ENCODE measurements at regions not wholly inside any gene's neighbourhood (a gene's known extent, or its start where the extent isn't known, plus 50 kb on each side); places are given as distances from the start of the nearest gene placed in this dataset.

- no peaks in the 10 kb centered on the region for H3K79me1 ChIP-seq (ENCODE audit: low read depth, low read length)
- no peaks in the 10 kb centered on the region for H3K27me3 ChIP-seq (replicated peaks in 1 of 4; ENCODE audit: control insufficient read depth in 3 of 4, extremely low read depth in 1 of 4, insufficient read depth in 3 of 4, low read length in 3 of 4)
- H3K27ac ChIP-seq (ENCODE audit: low read depth, low read length) = no peak overlapping the region
- H3K18ac ChIP-seq (ENCODE audit: extremely low read depth, low read length) = no peak overlapping the region
- no peak overlapping the region for H2BK15ac ChIP-seq (ENCODE audit: low read length)
- H2BK20ac ChIP-seq (ENCODE audit: low read length) = no peak overlapping the region
- H3K36me3 ChIP-seq (ENCODE audit: control insufficient read depth in 2 of 4, insufficient read depth in 4 of 4, low read length in 3 of 4) = no peaks in the 10 kb centered on the region
- no peaks in the 10 kb centered on the region for H3K4me1 ChIP-seq (replicated peaks in 1 of 4; ENCODE audit: control insufficient read depth in 3 of 4, insufficient read depth in 4 of 4, low read length in 3 of 4)
- H3K14ac ChIP-seq (ENCODE audit: insufficient read length) = no peak overlapping the region
- no peak overlapping the region for H2BK5ac ChIP-seq (ENCODE audit: low read depth, low read length)
- no peak overlapping the region for H3K4me2 ChIP-seq (ENCODE audit: insufficient read depth in 1 of 2, low read depth in 2 of 2, low read length in 2 of 2)
- H3K4me3 ChIP-seq (ENCODE audit: extremely low read depth in 1 of 4, insufficient read depth in 2 of 4, low read depth in 3 of 4, low read length in 4 of 4) = no peak overlapping the region
- no peak overlapping the region for H2AK5ac ChIP-seq (ENCODE audit: low read depth, low read length)
- H3K23ac ChIP-seq (ENCODE audit: insufficient read length) = no peak overlapping the region
- H3K9ac ChIP-seq (replicated peaks in 1 of 4; ENCODE audit: extremely low read depth in 1 of 4, low read depth in 3 of 4, low read length in 3 of 4) = no peak overlapping the region
- no peaks in the 10 kb centered on the region for H4K20me1 ChIP-seq (replicated peaks in 1 of 2; ENCODE audit: control insufficient read depth in 1 of 2, insufficient read depth in 2 of 2, low read length in 2 of 2)
- H2BK12ac ChIP-seq (ENCODE audit: low read depth, low read length) = no peak overlapping the region
- WGBS, 2 experiments (ENCODE audit: extremely low coverage in 1 of 2, insufficient coverage in 1 of 2, insufficient read length in 1 of 2, insufficient replicate concordance in 2 of 2, low coverage in 1 of 2, low lambda C conversion rate in 2 of 2, missing lambda C conversion rate in 1 of 2) = 89% methylated on average over 2 of the region's 2 CpGs; no CpG with 5 or more reads in 1 of the 2 experiments
- no peaks in the 10 kb centered on the region for H3K79me2 ChIP-seq (ENCODE audit: control insufficient read depth in 1 of 2, insufficient read depth in 2 of 2, low read length in 2 of 2)
- no peak overlapping the region for H4K5ac ChIP-seq (ENCODE audit: insufficient read length, low read depth, low read length)
- DNase-seq (ENCODE audit: low read depth in 1 of 2, low spot score in 2 of 2) (no peak), FAIRE-seq (no peak)
- H4K91ac ChIP-seq (replicated peaks; ENCODE audit: insufficient read length, low read length) = no peak overlapping the region
- no peak overlapping the region for H3K56ac ChIP-seq (replicated peaks; ENCODE audit: insufficient read length, low read depth, low read length)
- no peaks in the 10 kb centered on the region for H3K9me3 ChIP-seq (ENCODE audit: insufficient read depth in 2 of 2, low read depth in 1 of 2, low read length in 1 of 2)
- no peak overlapping the region for H2AFZ ChIP-seq (ENCODE audit: low read length)
- CTCF ChIA-PET (ENCODE audit: partially characterized antibody) = interaction anchor here (1.2 kb wide), 1 partner anchor 21 kb away, joined by 3 read pairs; no protein-coding TSS in a partner anchor
- no peaks in the 10 kb centered on the region for H3K23me2 ChIP-seq (ENCODE audit: low read depth, low read length)
- H2BK120ac ChIP-seq (replicated peaks; ENCODE audit: low read depth, low read length) = no peak overlapping the region
- POLR2A ChIA-PET (ENCODE audit: partially characterized antibody) = no interaction called here
- H4K8ac ChIP-seq (ENCODE audit: extremely low read depth, insufficient read depth, low read length) = no peak overlapping the region
- no peak overlapping the region for H3K4ac ChIP-seq (replicated peaks; ENCODE audit: insufficient read length, low read depth, low read length)
- TF ChIP-seq RBBP5 (IDR thresholded peaks at IDR 0.05; ENCODE audit: borderline replicate concordance, low read depth, low read length) (no peak), TBP (IDR thresholded peaks at IDR 0.05; ENCODE audit: low read depth, low read length) (no peak), FOSL1 (IDR thresholded peaks at IDR 0.05; ENCODE audit: insufficient read depth, low read depth, low read length) (no peak), ATF2 (IDR thresholded peaks at IDR 0.05; ENCODE audit: low read length) (no peak), MAX (IDR thresholded peaks at IDR 0.05) (no peak), KDM1A (IDR thresholded peaks at IDR 0.05; ENCODE audit: borderline replicate concordance, low read length) (no peak), CHD2 (IDR thresholded peaks at IDR 0.05; ENCODE audit: low read length) (no peak), ASH2L (IDR thresholded peaks at IDR 0.05; ENCODE audit: low read length) (no peak), SIX5 (IDR thresholded peaks at IDR 0.05; ENCODE audit: low read depth, low read length) (no peak), TEAD4 (IDR thresholded peaks at IDR 0.05; ENCODE audit: low read depth, low read length) (no peak), JUN (IDR thresholded peaks at IDR 0.05; ENCODE audit: low read depth, low read length) (no peak), SIRT6 (IDR thresholded peaks at IDR 0.05; ENCODE audit: low read length) (no peak), KDM4A (IDR thresholded peaks at IDR 0.05; ENCODE audit: low read depth, low read length, severe bottlenecking) (no peak), YY1 (IDR thresholded peaks at IDR 0.05; ENCODE audit: low read depth, low read length) (no peak), POLR2AphosphoS5 (IDR thresholded peaks at IDR 0.05; ENCODE audit: low read depth, low read length) (no peak)
Measured at GRCh38 chr2:56770490-56770889, 586.7 kb downstream of the CCDC85A start.

Data from H1 (cell line).